ENCODE measurements at regions not wholly inside any gene's neighbourhood (a gene's known extent, or its start where the extent isn't known, plus 50 kb on each side); places are given as distances from the start of the nearest gene placed in this dataset.

- TF ChIP-seq MAFK (IDR thresholded peaks at IDR 0.05; ENCODE audit: low read length), result no peak
- TF ChIP-seq SLC30A9 (CRISPR knock-in tag; IDR thresholded peaks at IDR 0.05), result no peak
- no peak for TF ChIP-seq SIRT6 (IDR thresholded peaks at IDR 0.05; ENCODE audit: low read depth, low read length)
- TF ChIP-seq FOXK2 (conservative IDR thresholded peaks at IDR 0.05 in 1 of 2, IDR thresholded peaks at IDR 0.05 in 1 of 2; ENCODE audit: low read depth in 2 of 2), result no peak
Observed at GRCh38 chr5:86115164-86115563, 502.6 kb upstream of the COX7C start.
